GM11168 (cell line): ENCODE measurements at regions not wholly inside any gene's neighbourhood (a gene's known extent, or its start where the extent isn't known, plus 50 kb on each side); places are given as distances from the start of the nearest gene placed in this dataset.
"Not testable (repeated sequence)": the region's sequence is repeated elsewhere in the genome, so short reads cannot be mapped to it uniquely, and the experiment has no call there.

Experiments
- in situ Hi-C: fragments of 300-500 bp; cut with MboI; formaldehyde crosslinking; loops from one replicate; pipeline ENCODE4 v1.12.0; 2022; ENCODE audit warnings: low sequenced_read_pairs; ENCODE audit not compliant: unreplicated experiment

GRCh38 chr9:94183240-94183999 is 75.7 kb upstream of the ZNF169 start:
- in situ Hi-C loops, result no loop called here

DNA sequence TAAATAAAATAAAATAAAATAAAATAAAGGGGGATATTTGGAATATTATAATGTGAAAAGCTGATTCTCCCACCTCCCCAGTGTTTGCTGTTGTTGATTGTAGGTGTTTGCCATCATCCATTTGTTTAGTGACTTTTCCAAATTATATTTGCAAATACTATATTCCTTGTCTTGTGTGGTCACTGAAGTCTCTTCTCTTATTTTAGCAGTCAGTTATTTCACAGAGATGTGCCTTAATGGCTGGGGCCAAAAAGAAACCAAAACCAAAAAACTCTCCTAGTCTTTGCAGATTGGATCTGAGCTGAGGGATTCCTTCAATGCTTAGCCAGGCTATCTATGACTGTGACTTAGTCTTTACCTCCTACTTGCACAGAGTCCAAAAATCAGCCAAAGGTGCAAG is 70.9 kb upstream of the ZNF169 start:
- in situ Hi-C loops, result no loop called here

DNA sequence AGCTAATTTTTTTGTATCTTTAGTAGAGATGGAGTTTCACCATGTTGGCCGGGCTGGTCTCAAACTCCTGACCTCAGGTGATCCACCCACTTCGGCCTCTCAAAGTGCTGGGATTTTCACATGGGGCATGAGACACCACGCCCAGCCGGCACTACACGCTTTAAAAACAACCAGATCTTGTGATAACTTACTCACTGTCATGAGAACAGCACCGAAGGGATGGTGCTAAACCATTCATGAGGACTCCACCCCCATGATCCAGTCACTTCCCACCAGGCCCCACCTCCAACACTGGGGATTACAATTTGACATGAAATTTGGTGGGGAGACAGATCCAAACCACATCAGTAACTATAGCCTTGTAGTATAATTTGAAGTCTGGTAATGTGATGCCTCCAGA is 67.4 kb upstream of the ZNF169 start:
- in situ Hi-C loops, result not testable (repeated sequence)

DNA sequence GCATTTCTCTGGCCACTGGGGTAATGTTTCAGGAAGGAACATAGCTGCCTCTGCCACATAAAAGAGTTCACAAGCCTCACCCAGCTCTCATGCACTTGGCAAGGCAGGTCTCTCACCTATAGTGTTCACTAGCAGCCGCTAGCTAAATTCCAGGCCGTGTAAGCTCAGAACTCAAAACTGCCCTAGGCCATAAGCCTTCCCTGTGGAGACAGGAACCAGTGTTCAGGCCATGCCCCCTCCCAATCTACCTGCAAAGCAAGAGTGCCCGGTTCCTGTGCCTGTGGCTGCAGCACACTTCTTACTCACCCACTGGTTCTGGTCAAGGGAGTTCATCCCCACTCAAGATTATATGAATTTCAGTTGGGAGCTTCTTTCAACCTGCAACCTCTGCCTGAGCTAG is 60.7 kb upstream of the ZNF169 start:
- in situ Hi-C loops, result no loop called here

DNA sequence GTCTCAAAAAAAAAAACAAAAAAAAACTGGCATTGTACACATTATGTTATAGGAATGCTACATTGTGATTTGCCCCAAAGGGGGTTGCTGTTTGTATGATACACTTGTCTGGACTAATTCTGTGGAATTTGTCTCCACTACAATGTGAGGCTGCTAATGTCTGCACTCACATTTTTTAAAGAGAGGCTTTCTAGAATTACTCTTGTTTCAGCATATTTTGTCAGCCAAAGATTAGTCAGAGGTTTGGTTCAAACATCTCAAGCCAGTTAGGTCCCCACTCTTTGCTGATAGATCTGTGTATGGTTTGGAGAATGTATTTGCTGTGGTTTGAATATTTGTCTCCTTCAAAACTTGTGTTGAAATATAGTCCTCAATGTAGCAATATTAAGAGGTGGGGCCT is 59.3 kb upstream of the ZNF169 start:
- in situ Hi-C loops, result loop anchor here (5.0 kb wide), 1 partner anchor 122 kb away; no protein-coding TSS in a partner anchor

- in situ Hi-C loops, result loop anchor here (5.0 kb wide), 1 partner anchor 127 kb away; no protein-coding TSS in a partner anchor
Observed at GRCh38 chr9:94204174-94204573, 54.9 kb upstream of the ZNF169 start.

- in situ Hi-C loops, result no loop called here
Observed at GRCh38 chr9:94207781-94208180, 51.3 kb upstream of the ZNF169 start.
